Prostate gland (tissue), 2 donors: ENCODE measurements at regions not wholly inside any gene's neighbourhood (a gene's known extent, or its start where the extent isn't known, plus 50 kb on each side); places are given as distances from the start of the nearest gene placed in this dataset.

Experiments used
- DNase-seq: peaks from one replicate; pipeline ENCODE4 v3.0.0-alpha.2; 2019; ENCODE audit warnings: low spot score
- H3K27ac ChIP-seq, 2 donors: fragments of 200-600 bp; sonication (generic); 2 replicates each; pipeline ENCODE4 v1.5.1; 2017 to 2019
- H3K27me3 ChIP-seq: fragments of 200-600 bp; sonication (generic); replicated peaks from 2 replicates; pipeline ENCODE4 v1.5.1; 2019; ENCODE audit not compliant: insufficient read depth
- H3K36me3 ChIP-seq, 2 donors: fragments of 200-600 bp; sonication (generic); 1 replicate in 1 of 2; 2 replicates in 1 of 2; pipeline versions ENCODE4 v1.5.1 to v1.8.1; 2017 to 2019
- H3K4me1 ChIP-seq: fragments of 200-600 bp; sonication (generic); replicated peaks from 2 replicates; pipeline ENCODE4 v1.5.1; 2019
- H3K4me3 ChIP-seq, 2 donors: fragments of 200-600 bp; sonication (generic); 2 replicates each; pipeline ENCODE4 v1.5.1; 2017 to 2019
- H3K9me3 ChIP-seq: fragments of 200-600 bp; sonication (generic); 2 replicates; pipeline ENCODE4 v1.5.1; 2017
- POLR2A ChIP-seq: fragments of 450-650 bp; IDR thresholded peaks from one replicate; pipeline ENCODE4 v1.6.1; 2016; ENCODE audit warnings: antibody characterized with exemption, mild to moderate bottlenecking
- POLR2AphosphoS5 ChIP-seq: sonication (generic); formaldehyde crosslinking; IDR thresholded peaks from one replicate; pipeline ENCODE4 v1.6.1; 2017; ENCODE audit warnings: antibody characterized with exemption
- WGBS: methylation state at CpG from one replicate; pipeline ENCODE4 v1.1.5; 2018; 5-methylcytosine and 5-hydroxymethylcytosine counted together
- intact Hi-C: fragments of 100-400 bp; cut with DNase I; formaldehyde crosslinking; loops from one replicate; pipeline ENCODE4 v1.14.2; 2022
- TF ChIP-seq, protein P1 (sequence below), 4 experiments: fragments of 200-600 bp in 2 of 4; fragments of 450-650 bp in 2 of 4; sonication (generic) in 2 of 4; IDR thresholded peaks; 1 replicate in 3 of 4; 2 replicates in 1 of 4; pipeline ENCODE4 v1.5.1; 2016 to 2019; ENCODE audit warnings: antibody characterized with exemption in 4 of 4, mild to moderate bottlenecking in 2 of 4, moderate library complexity in 2 of 4

DNA sequence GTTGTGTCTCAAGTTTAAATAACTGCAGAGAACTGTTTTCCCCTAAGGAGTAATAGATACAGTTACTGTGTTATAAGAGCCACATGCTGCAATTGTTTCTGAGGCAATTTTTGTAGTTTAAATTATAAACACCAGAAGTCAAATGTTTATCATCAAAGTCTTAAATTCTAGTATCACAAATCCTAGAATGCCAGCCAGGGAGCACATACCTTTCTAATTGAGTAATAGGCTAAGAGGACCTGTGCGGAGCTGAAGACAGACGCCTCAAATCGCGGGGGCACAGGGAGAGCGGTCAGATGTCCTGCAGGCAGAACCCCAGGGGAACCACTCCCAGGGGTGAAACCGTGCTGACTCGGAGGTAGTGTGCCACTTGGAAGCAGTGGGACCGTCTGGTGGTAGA is 65.2 kb upstream of the TNFRSF19 start:
- TF ChIP-seq, protein P1, sequence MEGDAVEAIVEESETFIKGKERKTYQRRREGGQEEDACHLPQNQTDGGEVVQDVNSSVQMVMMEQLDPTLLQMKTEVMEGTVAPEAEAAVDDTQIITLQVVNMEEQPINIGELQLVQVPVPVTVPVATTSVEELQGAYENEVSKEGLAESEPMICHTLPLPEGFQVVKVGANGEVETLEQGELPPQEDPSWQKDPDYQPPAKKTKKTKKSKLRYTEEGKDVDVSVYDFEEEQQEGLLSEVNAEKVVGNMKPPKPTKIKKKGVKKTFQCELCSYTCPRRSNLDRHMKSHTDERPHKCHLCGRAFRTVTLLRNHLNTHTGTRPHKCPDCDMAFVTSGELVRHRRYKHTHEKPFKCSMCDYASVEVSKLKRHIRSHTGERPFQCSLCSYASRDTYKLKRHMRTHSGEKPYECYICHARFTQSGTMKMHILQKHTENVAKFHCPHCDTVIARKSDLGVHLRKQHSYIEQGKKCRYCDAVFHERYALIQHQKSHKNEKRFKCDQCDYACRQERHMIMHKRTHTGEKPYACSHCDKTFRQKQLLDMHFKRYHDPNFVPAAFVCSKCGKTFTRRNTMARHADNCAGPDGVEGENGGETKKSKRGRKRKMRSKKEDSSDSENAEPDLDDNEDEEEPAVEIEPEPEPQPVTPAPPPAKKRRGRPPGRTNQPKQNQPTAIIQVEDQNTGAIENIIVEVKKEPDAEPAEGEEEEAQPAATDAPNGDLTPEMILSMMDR (IDR thresholded peaks at IDR 0.05) = no peak
- TF ChIP-seq POLR2AphosphoS5 (no peak), POLR2A (no peak)
- Histone ChIP-seq H3K27ac (no peak overlapping the region), H3K36me3 (no peaks in the 10 kb centered on the region), H3K4me1 (no peaks in the 10 kb centered on the region), H3K27me3 (no peaks in the 10 kb centered on the region), H3K4me3 (no peak overlapping the region), H3K9me3 (no peaks in the 10 kb centered on the region)
- DNase-seq = no peak
- 44% methylated on average over 8 of the region's 8 CpGs for WGBS
- intact Hi-C loops = no loop called here

DNA sequence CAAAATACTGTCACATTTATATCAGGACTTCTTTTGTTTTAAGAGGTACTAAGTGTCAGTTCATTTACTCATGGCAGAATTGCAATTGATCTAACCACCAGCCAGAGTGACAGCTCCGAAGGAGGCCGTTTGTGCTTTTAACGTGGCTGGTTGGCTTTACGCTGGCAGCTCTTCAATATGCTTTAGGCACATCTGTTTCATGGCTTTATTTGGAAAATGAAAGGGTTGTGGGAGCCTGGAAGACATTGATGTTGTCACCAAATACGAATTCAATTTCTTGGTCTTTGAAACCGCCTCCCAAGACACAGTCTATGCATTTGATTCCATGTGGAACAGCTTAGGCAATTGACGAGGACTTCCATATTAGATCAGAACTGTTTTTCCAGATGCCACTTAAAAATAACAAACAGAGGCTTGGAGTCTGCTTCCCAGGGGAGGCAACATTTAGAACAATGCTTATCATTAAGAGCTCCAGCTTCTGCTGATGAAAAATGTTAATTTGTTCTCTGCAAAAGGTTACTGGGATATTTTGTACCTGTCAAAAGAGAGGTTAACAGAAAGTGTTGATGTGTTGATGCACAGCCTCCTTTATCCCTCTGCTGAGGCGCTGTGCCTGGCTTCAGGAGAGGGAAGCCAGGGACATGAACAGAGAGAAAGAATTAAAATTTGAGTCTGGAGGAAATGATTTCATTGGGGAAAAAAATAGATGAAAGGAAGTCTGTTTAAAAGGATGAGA is 64.0 kb upstream of the TNFRSF19 start:
- intact Hi-C loops = no loop called here
- TF ChIP-seq POLR2AphosphoS5 (no peak), POLR2A (no peak)
- TF ChIP-seq, protein P1 (IDR thresholded peaks at IDR 0.05) = no peak
- Histone ChIP-seq H3K27me3 (no peaks in the 10 kb centered on the region), H3K27ac (no peak overlapping the region), H3K4me3 (no peak overlapping the region), H3K4me1 (no peaks in the 10 kb centered on the region), H3K36me3 (no peaks in the 10 kb centered on the region), H3K9me3 (no peaks in the 10 kb centered on the region)
- WGBS = 43% methylated on average over 8 of the region's 8 CpGs
- no peak for DNase-seq

DNA sequence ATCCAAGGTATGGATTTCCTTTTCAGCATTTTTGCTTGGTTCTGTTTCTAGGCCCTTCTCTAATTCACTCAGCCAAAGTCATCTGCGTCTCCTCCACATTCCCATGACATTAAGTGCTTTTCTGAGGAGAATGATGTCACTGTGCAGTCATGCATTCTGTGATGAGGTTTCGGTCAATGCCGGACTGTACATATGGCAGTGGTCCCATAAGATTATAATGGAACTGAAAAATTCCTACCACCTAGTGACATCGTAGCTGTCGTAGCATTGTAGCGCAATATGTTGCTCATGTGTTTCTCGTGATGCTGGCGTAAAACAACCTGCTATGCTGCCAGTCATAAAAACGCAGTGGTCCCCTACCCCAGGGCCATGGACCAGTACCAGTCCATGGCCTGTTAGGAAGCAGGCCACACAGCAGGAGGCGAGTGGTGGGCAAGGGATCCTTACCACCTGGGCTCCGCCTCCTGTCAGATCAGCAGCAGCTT is 63.4 kb upstream of the TNFRSF19 start:
- no peak overlapping the region for H3K27ac ChIP-seq
- no peaks in the 10 kb centered on the region for H3K27me3 ChIP-seq
- no peak for TF ChIP-seq POLR2AphosphoS5
- TF ChIP-seq POLR2A = no peak
- H3K4me1 ChIP-seq = no peaks in the 10 kb centered on the region
- H3K9me3 ChIP-seq = no peaks in the 10 kb centered on the region
- no peak overlapping the region for H3K4me3 ChIP-seq
- 86% methylated on average over 11 of the region's 11 CpGs for WGBS
- no peak for DNase-seq
- no peaks in the 10 kb centered on the region for H3K36me3 ChIP-seq
- intact Hi-C loops = no loop called here

DNA sequence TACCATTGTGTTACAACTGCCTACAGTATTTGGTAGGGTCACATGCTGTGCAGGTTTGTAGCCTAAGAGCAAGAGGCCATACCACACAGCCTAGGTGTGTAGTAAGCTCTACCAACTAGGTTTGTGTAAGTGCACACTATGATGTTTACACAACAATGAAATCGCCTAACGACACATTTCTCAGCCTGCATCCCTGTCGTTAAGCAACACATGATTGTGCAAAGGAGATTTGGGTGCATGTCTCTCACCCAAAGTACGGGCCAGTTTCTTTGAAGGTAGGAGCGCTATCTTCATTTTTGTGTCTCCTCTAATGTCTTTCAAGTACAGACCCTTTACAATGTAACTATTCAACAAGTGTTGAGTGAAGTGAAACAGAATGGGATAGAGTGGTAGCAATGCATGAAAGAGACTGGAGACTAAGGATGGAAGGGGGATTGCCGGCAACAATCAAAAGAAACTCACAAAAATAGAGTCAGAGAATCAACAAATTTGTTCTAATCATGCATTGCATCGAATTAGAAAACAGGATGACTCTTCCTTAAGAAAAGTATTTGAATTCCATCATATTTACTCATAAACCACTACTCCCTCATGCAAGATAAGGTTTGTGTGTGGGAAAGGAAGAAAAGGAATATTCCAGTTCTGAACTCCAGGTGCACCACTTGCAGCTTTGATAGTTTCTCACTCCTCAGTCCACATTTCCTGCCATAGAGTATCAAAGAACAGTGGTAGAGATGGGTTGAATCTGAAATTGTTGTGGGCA is 60.2 kb upstream of the TNFRSF19 start:
- intact Hi-C loops = no loop called here
- H3K4me3 ChIP-seq = no peak overlapping the region
- H3K4me1 ChIP-seq = no peaks in the 10 kb centered on the region
- no peaks in the 10 kb centered on the region for H3K36me3 ChIP-seq
- WGBS = 95% methylated on average over 7 of the region's 7 CpGs
- H3K9me3 ChIP-seq = no peaks in the 10 kb centered on the region
- DNase-seq = no peak
- H3K27ac ChIP-seq = no peak overlapping the region
- TF ChIP-seq, protein P1 (IDR thresholded peaks at IDR 0.05) = no peak
- no peak for TF ChIP-seq POLR2AphosphoS5
- no peak for TF ChIP-seq POLR2A
- H3K27me3 ChIP-seq = no peaks in the 10 kb centered on the region

DNA sequence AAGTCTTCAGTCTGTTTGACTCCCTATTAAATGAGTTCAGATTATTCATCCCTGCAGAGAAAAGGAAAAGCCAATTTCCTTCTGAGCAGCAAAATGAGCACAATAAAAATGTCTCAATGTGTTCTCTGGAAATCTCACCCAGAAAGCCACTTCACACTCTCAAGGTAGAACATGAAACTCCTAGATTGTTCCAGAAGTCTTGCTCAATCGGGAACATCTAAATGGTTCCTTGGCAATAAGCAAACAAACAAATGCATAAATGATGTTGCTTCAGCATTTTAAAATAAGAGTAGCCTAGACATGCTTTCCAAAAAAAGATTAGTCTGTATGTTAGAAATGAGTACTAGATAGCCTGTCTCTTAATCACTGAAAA is 59.7 kb upstream of the TNFRSF19 start:
- TF ChIP-seq, protein P1 (IDR thresholded peaks at IDR 0.05) = no peak
- TF ChIP-seq POLR2AphosphoS5 (no peak), POLR2A (no peak)
- intact Hi-C loops = no loop called here
- no peaks in the 10 kb centered on the region for H3K27me3 ChIP-seq
- no peak overlapping the region for H3K4me3 ChIP-seq
- no peaks in the 10 kb centered on the region for H3K9me3 ChIP-seq
- H3K4me1 ChIP-seq = no peaks in the 10 kb centered on the region
- no peaks in the 10 kb centered on the region for H3K36me3 ChIP-seq
- 33% methylated on average over 1 of the region's 1 CpG for WGBS
- no peak for DNase-seq
- no peak overlapping the region for H3K27ac ChIP-seq
